HepG2 (cell line): ENCODE measurements at regions not wholly inside any gene's neighbourhood (a gene's known extent, or its start where the extent isn't known, plus 50 kb on each side); places are given as distances from the start of the nearest gene placed in this dataset.

Experiments
- ATAC-seq: fragments of 200-7000 bp; cut with Tn5 transposase; 3 replicates; pipeline ENCODE4 v1.9.1; 2020; ENCODE audit warnings: mild to moderate bottlenecking, moderate library complexity
- BruUV-seq: library from RNA; stranded (reverse); fragments of 400-500 nt; replicated peaks from 2 replicates; lab custom pipeline; 2021; lab: Mats Ljungman, UMichigan
- CTCF ChIA-PET: fragments of 300-600 bp; formaldehyde crosslinking; extraction: SDS; loops from one replicate; lab custom pipeline; 2021; ENCODE audit warnings: low total read pairs, inconsistent platforms, low intra/inter-chr PET ratio; lab: Yijun Ruan, JAX
- POLR2A ChIA-PET: fragments of 350-600 bp; sonication (Branson Sonifier 250); formaldehyde crosslinking; loops from one replicate; lab custom pipeline; 2020; ENCODE audit warnings: antibody characterized with exemption, inconsistent platforms; lab: Yijun Ruan, JAX
- DNase-seq: peaks from one replicate; pipeline ENCODE4 v3.0.0-alpha.2; 2015; ENCODE audit warnings: low spot score
- FAIRE-seq: peaks from 3 replicates; lab custom pipeline; 2011; peaks lifted over from hg19 to GRCh38; lab: Jason Lieb, UNC
- H2AFZ ChIP-seq: one replicate; pipeline ENCODE4 v1.6.1; 2011; ENCODE audit warnings: low read length, inconsistent platforms
- H3K27ac ChIP-seq: fragments of 300-600 bp; 3 replicates; pipeline ENCODE4 v1.8.0; 2011; ENCODE audit warnings: mixed run types, mild to moderate bottlenecking, mixed read lengths, low read length, inconsistent platforms; ENCODE audit not compliant: insufficient read depth; ENCODE audit errors: extremely low read length
- H3K27me3 ChIP-seq, 2 experiments: fragments of 200-600 bp in 1 of 2; 2 replicates in 1 of 2; 3 replicates in 1 of 2; pipeline versions ENCODE4 v1.6.0 to v1.8.0; 2011; ENCODE audit warnings: low read length in 2 of 2, mild to moderate bottlenecking in 2 of 2, moderate library complexity in 2 of 2, inconsistent platforms in 1 of 2; ENCODE audit not compliant: insufficient read depth in 2 of 2, control insufficient read depth in 1 of 2
- H3K36me3 ChIP-seq, 2 experiments: fragments of 200-600 bp in 1 of 2; replicated peaks in 1 of 2; 2 replicates in 1 of 2; 3 replicates in 1 of 2; pipeline versions ENCODE4 v1.5.1 to v1.8.0; 2011; ENCODE audit warnings: low read length in 2 of 2, inconsistent platforms in 1 of 2; ENCODE audit not compliant: insufficient read depth in 2 of 2, control insufficient read depth in 1 of 2
- H3K4me1 ChIP-seq: 2 replicates; pipeline ENCODE4 v1.5.1; 2012; ENCODE audit warnings: low read length, inconsistent platforms; ENCODE audit not compliant: insufficient read depth
- H3K4me2 ChIP-seq: 2 replicates; pipeline ENCODE4 v1.6.0; 2011; ENCODE audit warnings: low read depth, low read length, inconsistent platforms
- H3K4me3 ChIP-seq, 3 experiments: fragments of 200-600 bp in 1 of 3; sonication (generic), shearing (Covaris generic) in 1 of 3; replicated peaks in 1 of 3; 2 replicates each; pipeline ENCODE4 v1.5.1; 2011 to 2016; ENCODE audit warnings: low read length in 3 of 3, inconsistent platforms in 2 of 3, low read depth in 2 of 3, mild to moderate bottlenecking in 2 of 3, control low read depth in 1 of 3, mixed read lengths in 1 of 3; ENCODE audit not compliant: insufficient read depth in 1 of 3
- H3K79me2 ChIP-seq: one replicate; pipeline ENCODE4 v1.6.1; 2011; ENCODE audit warnings: low read length, inconsistent platforms; ENCODE audit not compliant: insufficient read depth
- H3K9ac ChIP-seq: 2 replicates; pipeline ENCODE4 v1.6.0; 2011; ENCODE audit warnings: mild to moderate bottlenecking, low read depth, low read length, inconsistent platforms; ENCODE audit not compliant: insufficient read depth
- H3K9me3 ChIP-seq: 2 replicates; pipeline ENCODE4 v1.5.1; 2012; ENCODE audit warnings: mild to moderate bottlenecking, low read length
- H4K20me1 ChIP-seq: 2 replicates; pipeline ENCODE4 v1.6.0; 2011; ENCODE audit warnings: inconsistent platforms, mild to moderate bottlenecking, low read length, moderate library complexity; ENCODE audit not compliant: insufficient read depth
- CSRNP1 ChIP-seq: sonication (generic); formaldehyde crosslinking; IDR thresholded peaks from 2 replicates; pipeline ENCODE4 v1.8.1; 2023; ENCODE audit warnings: mild to moderate bottlenecking, missing genetic modification reagents
- EEA1 ChIP-seq: sonication (generic); formaldehyde crosslinking; IDR thresholded peaks from 2 replicates; pipeline ENCODE4 v1.5.1; 2020; ENCODE audit warnings: mild to moderate bottlenecking, missing genetic modification reagents, borderline replicate concordance
- HDAC2 ChIP-seq: sonication (generic); formaldehyde crosslinking; IDR thresholded peaks from 2 replicates; pipeline ENCODE4 v1.4.0; 2020; ENCODE audit warnings: missing genetic modification reagents
- HOXD1 ChIP-seq: sonication (generic); formaldehyde crosslinking; IDR thresholded peaks from 2 replicates; pipeline ENCODE4 v1.5.0; 2020; ENCODE audit warnings: missing genetic modification reagents
- NPAS2 ChIP-seq: sonication (generic); formaldehyde crosslinking; IDR thresholded peaks from 2 replicates; pipeline ENCODE4 v1.8.0; 2022; ENCODE audit warnings: mild to moderate bottlenecking, missing genetic modification reagents, borderline replicate concordance
- NR0B2 ChIP-seq: sonication (generic); formaldehyde crosslinking; IDR thresholded peaks from 2 replicates; pipeline ENCODE4 v1.4.0; 2020; ENCODE audit warnings: mild to moderate bottlenecking, missing genetic modification reagents
- TBX2 ChIP-seq: sonication (generic); formaldehyde crosslinking; IDR thresholded peaks from 2 replicates; pipeline ENCODE4 v1.5.0; 2020; ENCODE audit warnings: missing genetic modification reagents, mild to moderate bottlenecking, borderline replicate concordance
- TBX3 ChIP-seq: fragments of 450-650 bp; IDR thresholded peaks from 2 replicates; pipeline ENCODE4 v1.6.1; 2017; ENCODE audit warnings: antibody characterized with exemption, mild to moderate bottlenecking, inconsistent platforms, borderline replicate concordance
- ZNF253 ChIP-seq: sonication (generic); formaldehyde crosslinking; IDR thresholded peaks from 2 replicates; pipeline ENCODE4 v1.8.0; 2022; ENCODE audit warnings: mild to moderate bottlenecking, missing genetic modification reagents, borderline replicate concordance
- ZNF33B ChIP-seq: sonication (generic); formaldehyde crosslinking; IDR thresholded peaks from 2 replicates; pipeline ENCODE4 v1.5.1; 2020; ENCODE audit warnings: mild to moderate bottlenecking, missing genetic modification reagents
- ZNF570 ChIP-seq: sonication (generic); formaldehyde crosslinking; IDR thresholded peaks from 2 replicates; pipeline ENCODE4 v1.4.0; 2020; ENCODE audit warnings: mild to moderate bottlenecking, missing genetic modification reagents, borderline replicate concordance
- ZNF788 ChIP-seq: sonication (generic); formaldehyde crosslinking; IDR thresholded peaks from 2 replicates; pipeline ENCODE4 v1.5.0; 2020; ENCODE audit warnings: mild to moderate bottlenecking, missing genetic modification reagents, borderline replicate concordance
- WGBS: methylation state at CpG from one replicate; pipeline ENCODE4 v1.1.6; 2017; ENCODE audit warnings: low lambda C conversion rate; 5-methylcytosine and 5-hydroxymethylcytosine counted together
- in situ Hi-C: cut with HindIII; loops from 2 replicates; pipeline ENCODE4 v1.10.0; 2017; ENCODE audit warnings: low pct_unique_long_range_greater_than_20kb; ENCODE audit not compliant: extremely low pct_ligation_motif_present
- intact Hi-C: fragments of 100-400 bp; cut with micrococcal nuclease; formaldehyde crosslinking; loops from one replicate; pipeline ENCODE4 v1.10.0; 2022; ENCODE audit not compliant: unreplicated experiment
- TF ChIP-seq, protein P1 (sequence below): sonication (generic); formaldehyde crosslinking; IDR thresholded peaks from 2 replicates; pipeline ENCODE4 v1.8.0; 2022; ENCODE audit warnings: missing genetic modification reagents, mild to moderate bottlenecking, borderline replicate concordance
- TF ChIP-seq, protein P2 (sequence below): IDR thresholded peaks from 2 replicates; pipeline ENCODE4 v1.6.1; 2016; ENCODE audit warnings: low read depth

GRCh38 chr17:56680676-56681075 lies 87.2 kb downstream of the NOG start:
- 0% methylated on average over 3 of the region's 3 CpGs for WGBS
- DNase-seq = no peak
- POLR2A ChIA-PET = no interaction called here
- Histone ChIP-seq H3K9me3 (no peaks in the 10 kb centered on the region), H3K4me3 (no peak overlapping the region), H3K4me1 (0 out of 2 replicates have a peak, but pooled peaks cover 4% of the 10 kb centered on the region), H3K4me2 (no peak overlapping the region), H3K27me3 (peaks cover 5 to 45% of the 10 kb centered on the region in 2 experiments; a peak in 4 of 5 replicates), H3K9ac (no peak overlapping the region), H3K36me3 (no peaks in the 10 kb centered on the region), H2AFZ (no peak overlapping the region), H4K20me1 (no peaks in the 10 kb centered on the region), H3K79me2 (no peaks in the 10 kb centered on the region), H3K27ac (no peak overlapping the region)
- no TSS peak for BruUV-seq
- FAIRE-seq = no peak
- in situ Hi-C loops = no loop called here
- CTCF ChIA-PET = no interaction called here
- intact Hi-C loops = no loop called here
- ATAC-seq = no peak
- TF ChIP-seq ZNF253 (CRISPR knock-in tag) (no peak), ZNF788 (CRISPR knock-in tag) (no peak), TBX2 (no peak), EEA1 (CRISPR knock-in tag) (no peak), CSRNP1 (CRISPR knock-in tag) (no peak), ZNF570 (no peak), NPAS2 (no peak), ZNF33B (no peak), NR0B2 (CRISPR knock-in tag) (no peak), HOXD1 (no peak), TBX3 (no peak), HDAC2 (CRISPR knock-in tag) (no peak)
- TF ChIP-seq, protein P1, sequence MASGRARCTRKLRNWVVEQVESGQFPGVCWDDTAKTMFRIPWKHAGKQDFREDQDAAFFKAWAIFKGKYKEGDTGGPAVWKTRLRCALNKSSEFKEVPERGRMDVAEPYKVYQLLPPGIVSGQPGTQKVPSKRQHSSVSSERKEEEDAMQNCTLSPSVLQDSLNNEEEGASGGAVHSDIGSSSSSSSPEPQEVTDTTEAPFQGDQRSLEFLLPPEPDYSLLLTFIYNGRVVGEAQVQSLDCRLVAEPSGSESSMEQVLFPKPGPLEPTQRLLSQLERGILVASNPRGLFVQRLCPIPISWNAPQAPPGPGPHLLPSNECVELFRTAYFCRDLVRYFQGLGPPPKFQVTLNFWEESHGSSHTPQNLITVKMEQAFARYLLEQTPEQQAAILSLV (CRISPR knock-in tag) = no peak
- TF ChIP-seq, protein P2, sequence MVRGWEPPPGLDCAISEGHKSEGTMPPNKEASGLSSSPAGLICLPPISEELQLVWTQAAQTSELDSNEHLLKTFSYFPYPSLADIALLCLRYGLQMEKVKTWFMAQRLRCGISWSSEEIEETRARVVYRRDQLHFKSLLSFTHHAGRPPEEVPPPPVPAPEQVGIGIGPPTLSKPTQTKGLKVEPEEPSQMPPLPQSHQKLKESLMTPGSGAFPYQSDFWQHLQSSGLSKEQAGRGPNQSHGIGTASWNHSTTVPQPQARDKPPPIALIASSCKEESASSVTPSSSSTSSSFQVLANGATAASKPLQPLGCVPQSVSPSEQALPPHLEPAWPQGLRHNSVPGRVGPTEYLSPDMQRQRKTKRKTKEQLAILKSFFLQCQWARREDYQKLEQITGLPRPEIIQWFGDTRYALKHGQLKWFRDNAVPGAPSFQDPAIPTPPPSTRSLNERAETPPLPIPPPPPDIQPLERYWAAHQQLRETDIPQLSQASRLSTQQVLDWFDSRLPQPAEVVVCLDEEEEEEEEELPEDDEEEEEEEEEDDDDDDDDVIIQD (CRISPR knock-in tag) = no peak
- TF ChIP-seq, all 625 proteins: peak for 0
